ENCODE measurements at regions not wholly inside any gene's neighbourhood (a gene's known extent, or its start where the extent isn't known, plus 50 kb on each side); places are given as distances from the start of the nearest gene placed in this dataset.
"Not testable (repeated sequence)": the region's sequence is repeated elsewhere in the genome, so short reads cannot be mapped to it uniquely, and the experiment has no call there.

GRCh38 chr6:90368601-90369000 is 72.0 kb upstream of the BACH2 start:
- DNase-seq, result no peak

GRCh38 chr6:90368001-90368400 is 71.4 kb upstream of the BACH2 start:
- no peak for DNase-seq

- no peak for DNase-seq
Measured at GRCh38 chr6:90365565-90366219, 69.0 kb upstream of the BACH2 start.

- DNase-seq, result no peak
Measured at GRCh38 chr6:90365002-90365401, 68.4 kb upstream of the BACH2 start.

GRCh38 chr6:90364286-90364685 is 67.6 kb upstream of the BACH2 start:
- no peak for DNase-seq

GRCh38 chr6:90362318-90362717 is 65.7 kb upstream of the BACH2 start:
- DNase-seq, result no peak

- no peak for DNase-seq
Measured at GRCh38 chr6:90361174-90361573, 64.5 kb upstream of the BACH2 start.

- not testable (repeated sequence) for DNase-seq
Measured at GRCh38 chr6:90358036-90358770, 61.6 kb upstream of the BACH2 start.

GRCh38 chr6:90356012-90356421 is 59.4 kb upstream of the BACH2 start:
- no peak for DNase-seq

GRCh38 chr6:90354961-90355360 is 58.3 kb upstream of the BACH2 start:
- DNase-seq, result no peak

- DNase-seq, result no peak
Measured at GRCh38 chr6:90351696-90352095, 55.1 kb upstream of the BACH2 start.

- DNase-seq, result no peak
Measured at GRCh38 chr6:90350689-90351554, 54.3 kb upstream of the BACH2 start.

GRCh38 chr6:90347411-90347851 is 50.8 kb upstream of the BACH2 start:
- DNase-seq, result no peak

GRCh38 chr6:90346729-90347128 is 50.1 kb upstream of the BACH2 start:
- DNase-seq, result no peak

Measured in NCI-H2081 treated with DMSO at 0.1 percent for 48 hours (cell line).